ENCODE measurements at regions not wholly inside any gene's neighbourhood (a gene's known extent, or its start where the extent isn't known, plus 50 kb on each side); places are given as distances from the start of the nearest gene placed in this dataset.

DNA sequence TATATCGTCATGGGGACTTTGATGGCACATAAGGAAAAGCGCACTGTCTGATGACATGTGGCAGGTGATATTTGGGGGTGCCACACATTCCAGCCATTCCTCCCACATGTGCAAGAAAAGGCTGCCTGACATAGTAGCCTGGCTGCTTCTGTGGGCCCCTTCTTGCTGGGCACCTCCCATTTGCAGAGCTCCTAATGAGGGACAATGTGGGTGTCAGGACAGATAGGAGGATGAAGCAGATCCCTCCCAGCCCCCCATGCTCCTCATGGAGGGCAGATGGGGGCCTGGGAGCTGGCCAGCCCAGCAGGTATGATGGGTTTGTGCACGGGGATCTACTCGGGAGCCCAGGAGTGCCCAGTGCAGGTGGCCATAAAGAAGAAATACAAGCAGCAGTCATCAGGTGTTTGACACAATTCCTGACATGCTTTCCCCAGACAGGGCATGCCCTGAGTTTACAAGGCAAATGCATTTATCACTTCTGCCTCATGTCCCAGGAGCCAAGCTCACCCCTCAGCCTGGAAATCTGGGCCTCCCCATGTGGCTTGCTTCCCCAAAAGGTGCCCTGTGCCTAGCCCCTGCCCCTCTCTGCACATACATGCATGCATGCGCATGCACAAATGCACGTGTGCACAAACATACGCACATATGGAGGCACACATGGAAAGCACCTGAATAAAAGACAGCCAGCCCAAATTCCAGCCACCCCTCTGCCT, 260.6 kb upstream of the RPL38 start:
- no peaks in the 10 kb centered on the region for H3K79me2 ChIP-seq (ENCODE audit: low read length)
- BruUV-seq (replicated peaks) = no TSS peak
- no peaks in the 10 kb centered on the region for H3K9me3 ChIP-seq (ENCODE audit: low read length)
- intact Hi-C loops (cut with micrococcal nuclease) = no loop called here
- no peaks in the 10 kb centered on the region for H3K36me3 ChIP-seq (ENCODE audit: low read depth, low read length)
- no peak overlapping the region for H3K27ac ChIP-seq (ENCODE audit: low read length)
- no peak overlapping the region for H3K9ac ChIP-seq (ENCODE audit: low read length)
- no peak overlapping the region for H3K4me3 ChIP-seq (ENCODE audit: low read length)
- no peak overlapping the region for H3K4me2 ChIP-seq (ENCODE audit: low read length)
- H3K4me1 ChIP-seq (ENCODE audit: insufficient read depth, low read length) = no peaks in the 10 kb centered on the region
- no peak for TF ChIP-seq EZH2phosphoT487 (IDR thresholded peaks at IDR 0.05; ENCODE audit: borderline replicate concordance, low read length)
- no peak for TF ChIP-seq CTCF (conservative IDR thresholded peaks at IDR 0.05; ENCODE audit: low read depth, low read length)
- TF ChIP-seq EZH2 (IDR thresholded peaks at IDR 0.05; ENCODE audit: low read length, unreplicated experiment) = no peak
- H4K20me1 ChIP-seq (ENCODE audit: low read length) = no peaks in the 10 kb centered on the region
- H2AFZ ChIP-seq (ENCODE audit: low read length) = no peak overlapping the region
- no peak for ATAC-seq
- no peaks in the 10 kb centered on the region for H3K9me2 ChIP-seq (replicated peaks; ENCODE audit: low read length)
- CTCF ChIA-PET = no interaction called here
- POLR2A ChIA-PET (ENCODE audit: unreplicated experiment) = no interaction called here
- DNase-seq = no peak
- no peaks in the 10 kb centered on the region for H3F3A ChIP-seq (ENCODE audit: low read length, unreplicated experiment)
- H3K27me3 ChIP-seq (ENCODE audit: low read length) = peaks cover 57% of the 10 kb centered on the region

DNA sequence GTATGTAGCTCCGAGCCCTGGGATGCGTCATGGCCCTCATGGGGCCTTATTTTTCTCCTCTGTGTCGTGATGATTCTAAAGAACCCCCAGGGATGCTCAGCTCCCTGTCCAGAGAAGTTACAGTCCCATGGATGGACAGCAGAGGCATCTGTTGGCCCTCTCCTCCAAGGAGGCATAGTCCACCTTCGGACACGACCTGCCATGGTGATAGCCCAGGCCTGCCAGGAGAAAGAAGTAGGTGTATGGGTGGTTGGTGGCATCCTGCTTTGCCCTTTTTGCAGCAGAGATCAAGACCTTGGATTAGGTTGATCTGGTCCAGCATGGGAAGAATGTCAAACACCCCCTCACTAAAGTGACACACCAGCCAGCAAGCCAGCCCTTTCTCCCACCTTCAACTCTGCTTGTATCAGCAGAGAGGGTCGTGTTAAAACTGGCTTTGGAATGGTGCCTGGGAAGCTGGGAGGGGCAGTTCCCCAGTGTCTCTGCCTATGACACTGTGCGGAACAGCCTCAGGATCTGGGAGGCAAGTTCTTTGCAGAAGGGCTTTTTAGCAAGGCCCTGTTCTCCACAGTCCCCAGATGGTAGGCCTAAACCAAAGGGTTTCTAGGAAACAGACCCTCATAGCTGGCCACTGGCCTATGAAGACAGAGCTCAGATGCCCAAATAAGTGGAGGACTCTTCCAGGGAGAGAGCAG, 259.9 kb upstream of the RPL38 start:
- intact Hi-C loops (cut with micrococcal nuclease) = no loop called here
- no peak for DNase-seq
- no peak for TF ChIP-seq EZH2 (IDR thresholded peaks at IDR 0.05; ENCODE audit: low read length, unreplicated experiment)
- no peak for TF ChIP-seq CTCF (conservative IDR thresholded peaks at IDR 0.05; ENCODE audit: low read depth, low read length)
- TF ChIP-seq EZH2phosphoT487 (IDR thresholded peaks at IDR 0.05; ENCODE audit: borderline replicate concordance, low read length) = no peak
- H2AFZ ChIP-seq (ENCODE audit: low read length) = no peak overlapping the region
- no peak overlapping the region for H3K4me3 ChIP-seq (ENCODE audit: low read length)
- no peak for ATAC-seq
- no peak overlapping the region for H3K9ac ChIP-seq (ENCODE audit: low read length)
- H4K20me1 ChIP-seq (ENCODE audit: low read length) = no peaks in the 10 kb centered on the region
- no peaks in the 10 kb centered on the region for H3K9me3 ChIP-seq (ENCODE audit: low read length)
- H3K79me2 ChIP-seq (ENCODE audit: low read length) = no peaks in the 10 kb centered on the region
- no peaks in the 10 kb centered on the region for H3F3A ChIP-seq (ENCODE audit: low read length, unreplicated experiment)
- H3K27ac ChIP-seq (ENCODE audit: low read length) = no peak overlapping the region
- peaks cover 54% of the 10 kb centered on the region for H3K27me3 ChIP-seq (ENCODE audit: low read length)
- no TSS peak for BruUV-seq (replicated peaks)
- no peaks in the 10 kb centered on the region for H3K4me1 ChIP-seq (ENCODE audit: insufficient read depth, low read length)
- ChIA-PET POLR2A (ENCODE audit: unreplicated experiment) (no interaction called here), CTCF (no interaction called here)
- H3K4me2 ChIP-seq (ENCODE audit: low read length) = no peak overlapping the region
- no peaks in the 10 kb centered on the region for H3K9me2 ChIP-seq (replicated peaks; ENCODE audit: low read length)
- no peaks in the 10 kb centered on the region for H3K36me3 ChIP-seq (ENCODE audit: low read depth, low read length)

GRCh38 chr17:73944366-73944765, 259.1 kb upstream of the RPL38 start:
- intact Hi-C loops (cut with micrococcal nuclease) = no loop called here
- no TSS peak for BruUV-seq (replicated peaks)
- H3K9me3 ChIP-seq (ENCODE audit: low read length) = no peaks in the 10 kb centered on the region

More at GRCh38 chr17:73944366-73944765, 259.1 kb upstream of the RPL38 start:
- Histone ChIP-seq H3K4me3 (ENCODE audit: low read length) (no peak overlapping the region), H3K36me3 (ENCODE audit: low read depth, low read length) (no peaks in the 10 kb centered on the region), H3K27ac (ENCODE audit: low read length) (no peak overlapping the region), H4K20me1 (ENCODE audit: low read length) (no peaks in the 10 kb centered on the region), H3K79me2 (ENCODE audit: low read length) (no peaks in the 10 kb centered on the region), H3K27me3 (ENCODE audit: low read length) (peaks cover 51% of the 10 kb centered on the region), H2AFZ (ENCODE audit: low read length) (no peak overlapping the region), H3K4me1 (ENCODE audit: insufficient read depth, low read length) (no peaks in the 10 kb centered on the region), H3K9ac (ENCODE audit: low read length) (no peak overlapping the region), H3K9me2 (replicated peaks; ENCODE audit: low read length) (no peaks in the 10 kb centered on the region), H3K4me2 (ENCODE audit: low read length) (no peak overlapping the region), H3F3A (ENCODE audit: low read length, unreplicated experiment) (no peaks in the 10 kb centered on the region)
- POLR2A ChIA-PET (ENCODE audit: unreplicated experiment) = no interaction called here
- ATAC-seq (no peak), DNase-seq (no peak)
- TF ChIP-seq EZH2 (IDR thresholded peaks at IDR 0.05; ENCODE audit: low read length, unreplicated experiment) = no peak
- no peak for TF ChIP-seq CTCF (conservative IDR thresholded peaks at IDR 0.05; ENCODE audit: low read depth, low read length)
- TF ChIP-seq EZH2phosphoT487 (IDR thresholded peaks at IDR 0.05; ENCODE audit: borderline replicate concordance, low read length) = no peak
- CTCF ChIA-PET = no interaction called here

Data from PC-3 (cell line).